H9 (cell line): ENCODE measurements at regions not wholly inside any gene's neighbourhood (a gene's known extent, or its start where the extent isn't known, plus 50 kb on each side); places are given as distances from the start of the nearest gene placed in this dataset.
A peak's percentile ranks its signal among the peaks of the same experiment; 100 is the strongest.

Experiments
- DNase-seq: peaks from one replicate; pipeline ENCODE4 v3.0.0-alpha.2; 2017
- H2AFZ ChIP-seq: one replicate; pipeline ENCODE4 v1.6.1; 2013; ENCODE audit warnings: mild to moderate bottlenecking, low read length, control low read depth, moderate library complexity
- H2AK5ac ChIP-seq: 2 replicates; pipeline ENCODE4 v1.6.1; 2013; ENCODE audit warnings: low read length, control low read depth, mixed read lengths; ENCODE audit not compliant: insufficient read length
- H2BK120ac ChIP-seq: one replicate; pipeline ENCODE4 v1.6.1; 2013; ENCODE audit warnings: low read depth, mild to moderate bottlenecking, low read length, control low read depth, inconsistent platforms; ENCODE audit not compliant: poor library complexity, severe bottlenecking
- H2BK12ac ChIP-seq: 2 replicates; pipeline ENCODE4 v1.6.1; 2013; ENCODE audit warnings: low read length, control low read depth, mixed read lengths, low read depth; ENCODE audit not compliant: insufficient read length
- H2BK15ac ChIP-seq: 2 replicates; pipeline ENCODE4 v1.6.1; 2013; ENCODE audit warnings: low read depth, low read length, control low read depth
- H2BK20ac ChIP-seq: one replicate; pipeline ENCODE4 v1.6.1; 2013; ENCODE audit warnings: low read depth, mild to moderate bottlenecking, low read length, control low read depth, inconsistent platforms; ENCODE audit not compliant: poor library complexity, severe bottlenecking
- H2BK5ac ChIP-seq: 2 replicates; pipeline ENCODE4 v1.6.1; 2013; ENCODE audit warnings: low read length, control low read depth, mixed read lengths; ENCODE audit not compliant: insufficient read length
- H3K14ac ChIP-seq: 2 replicates; pipeline ENCODE4 v1.6.1; 2013; ENCODE audit warnings: low read length, control low read depth; ENCODE audit not compliant: insufficient read depth
- H3K18ac ChIP-seq: 2 replicates; pipeline ENCODE4 v1.6.1; 2013; ENCODE audit warnings: low read depth, mild to moderate bottlenecking, mixed read lengths, low read length, control low read depth; ENCODE audit not compliant: insufficient read length
- H3K23ac ChIP-seq: 2 replicates; pipeline ENCODE4 v1.6.1; 2013; ENCODE audit warnings: low read length, control low read depth, mixed read lengths, low read depth; ENCODE audit not compliant: insufficient read length
- H3K23me2 ChIP-seq: 2 replicates; pipeline ENCODE4 v1.6.1; 2013; ENCODE audit warnings: low read depth, mild to moderate bottlenecking, mixed read lengths, low read length, control low read depth; ENCODE audit not compliant: insufficient read length, poor library complexity, severe bottlenecking
- H3K27ac ChIP-seq: 2 replicates; pipeline ENCODE4 v1.5.1; 2013; ENCODE audit warnings: low read length, control low read depth, mixed read lengths, low read depth; ENCODE audit not compliant: insufficient read length
- H3K27me3 ChIP-seq: 2 replicates; pipeline ENCODE4 v1.6.1; 2013; ENCODE audit warnings: low read length, control low read depth, inconsistent platforms; ENCODE audit not compliant: insufficient read depth
- H3K4ac ChIP-seq: 2 replicates; pipeline ENCODE4 v1.6.1; 2013; ENCODE audit warnings: low read depth, mild to moderate bottlenecking, control low read depth, inconsistent platforms, low read length, moderate library complexity
- H3K4me1 ChIP-seq: 2 replicates; pipeline ENCODE4 v1.6.1; 2013; ENCODE audit warnings: low read length, control low read depth, inconsistent platforms; ENCODE audit not compliant: insufficient read depth
- H3K4me2 ChIP-seq: 2 replicates; pipeline ENCODE4 v1.6.1; 2013; ENCODE audit warnings: low read length, control low read depth, mixed read lengths; ENCODE audit not compliant: insufficient read length, insufficient read depth
- H3K56ac ChIP-seq: 2 replicates; pipeline ENCODE4 v1.6.1; 2013; ENCODE audit warnings: low read depth, mild to moderate bottlenecking, mixed read lengths, low read length, control low read depth; ENCODE audit not compliant: insufficient read length
- H3K79me1 ChIP-seq: 2 replicates; pipeline ENCODE4 v1.6.1; 2013; ENCODE audit warnings: low read depth, mild to moderate bottlenecking, moderate library complexity, low read length, control low read depth, inconsistent platforms; ENCODE audit not compliant: insufficient read depth, poor library complexity, severe bottlenecking
- H3K79me2 ChIP-seq: 2 replicates; pipeline ENCODE4 v1.6.1; 2013; ENCODE audit warnings: low read length, control low read depth, inconsistent platforms; ENCODE audit not compliant: insufficient read depth
- H3K9ac ChIP-seq: 2 replicates; pipeline ENCODE4 v1.6.1; 2013; ENCODE audit warnings: low read length, control low read depth, mixed read lengths; ENCODE audit not compliant: insufficient read length; ENCODE audit errors: extremely low read depth
- H3K9me3 ChIP-seq: one replicate; pipeline ENCODE4 v1.6.1; 2013; ENCODE audit warnings: low read depth, low read length, inconsistent platforms; ENCODE audit not compliant: control insufficient read depth
- H3T11ph ChIP-seq: one replicate; pipeline ENCODE4 v1.6.1; 2013; ENCODE audit warnings: mild to moderate bottlenecking, low read length, control low read depth, inconsistent platforms
- H4K20me1 ChIP-seq: one replicate; pipeline ENCODE4 v1.6.1; 2013; ENCODE audit not compliant: control insufficient read depth, insufficient read length, insufficient read depth
- H4K5ac ChIP-seq: 2 replicates; pipeline ENCODE4 v1.6.1; 2013; ENCODE audit warnings: low read depth, mild to moderate bottlenecking, mixed read lengths, low read length, control low read depth; ENCODE audit not compliant: insufficient read length
- H4K8ac ChIP-seq: replicated peaks from 2 replicates; pipeline ENCODE4 v1.6.1; 2013; ENCODE audit warnings: low read length, control low read depth, mixed read lengths, low read depth; ENCODE audit not compliant: insufficient read length
- H4K91ac ChIP-seq: 2 replicates; pipeline ENCODE4 v1.6.1; 2013; ENCODE audit warnings: low read depth, mild to moderate bottlenecking, moderate library complexity, mixed read lengths, low read length, control low read depth; ENCODE audit not compliant: insufficient read length
- H3K27ac Mint-ChIP-seq, 3 experiments: 2 replicates in 2 of 3; 3 replicates in 1 of 3; pipeline ENCODE4 v1.8.0; 2020 to 2021; ENCODE audit warnings: mixed read lengths in 3 of 3, mild to moderate bottlenecking in 1 of 3, moderate library complexity in 1 of 3
- H3K27me3 Mint-ChIP-seq: 2 replicates; pipeline ENCODE4 v1.8.0; 2021; ENCODE audit warnings: low read depth, mild to moderate bottlenecking, moderate library complexity, mixed read lengths
- H3K36me3 Mint-ChIP-seq, 3 experiments: 2 replicates in 2 of 3; 3 replicates in 1 of 3; pipeline ENCODE4 v1.8.0; 2020 to 2021; ENCODE audit warnings: low read depth in 3 of 3, mixed read lengths in 3 of 3; ENCODE audit not compliant: insufficient read depth in 1 of 3
- H3K4me1 Mint-ChIP-seq, 2 experiments: 2 replicates each; pipeline ENCODE4 v1.8.0; 2020; ENCODE audit warnings: mixed read lengths in 2 of 2
- H3K4me3 Mint-ChIP-seq, 2 experiments: 2 replicates in 1 of 2; 3 replicates in 1 of 2; pipeline ENCODE4 v1.8.0; 2020 to 2021; ENCODE audit warnings: mild to moderate bottlenecking in 2 of 2, mixed read lengths in 2 of 2, moderate library complexity in 1 of 2
- H3K9me3 Mint-ChIP-seq, 2 experiments: 2 replicates in 1 of 2; 3 replicates in 1 of 2; pipeline ENCODE4 v1.8.0; 2020; ENCODE audit warnings: mild to moderate bottlenecking in 2 of 2, mixed read lengths in 2 of 2, moderate library complexity in 1 of 2
- WGBS: extraction: QIAGEN DNeasy Blood & Tissue Kit; methylation state at CpG from one replicate; pipeline ENCODE4 v1.1.7; 2013; ENCODE audit warnings: missing lambda C conversion rate, low lambda C conversion rate, mixed read lengths; ENCODE audit not compliant: insufficient read length; ENCODE audit errors: extremely low coverage; 5-methylcytosine and 5-hydroxymethylcytosine counted together
- TF ChIP-seq, protein P1 (sequence below): fragments of 200-600 bp; sonication (generic); conservative IDR thresholded peaks from 3 replicates; pipeline ENCODE4 v1.8.0; 2021; ENCODE audit warnings: antibody characterized with exemption, mild to moderate bottlenecking

DNA sequence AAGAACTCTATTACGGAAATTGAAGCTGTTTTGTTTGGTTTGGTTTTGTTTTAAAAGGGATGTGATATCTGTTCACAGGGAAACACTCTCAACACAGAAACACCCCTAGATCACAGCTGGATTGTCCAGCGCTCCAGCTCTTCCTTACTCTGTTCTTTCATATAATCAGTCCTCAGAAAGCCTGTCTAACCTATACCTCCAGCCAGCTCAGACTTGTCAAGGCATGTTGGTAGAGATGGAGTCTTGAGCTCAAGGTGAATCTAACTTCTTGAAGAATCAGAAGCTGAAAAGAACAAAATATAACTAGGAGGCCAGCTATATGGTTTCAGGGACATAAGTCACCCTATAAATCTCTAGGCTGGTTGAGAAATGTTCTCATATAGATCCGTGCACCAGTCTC lies 110.2 kb upstream of the EPHA3 start:
- no peak overlapping the region for H3K4me3 Mint-ChIP-seq
- peaks cover 8 to 10% of the 10 kb centered on the region in 2 experiments for H3K4me1 Mint-ChIP-seq
- H4K5ac ChIP-seq, result no peak overlapping the region
- WGBS, result no CpG with 5 or more reads among the region's 3 CpGs
- H3K14ac ChIP-seq, result no peak overlapping the region
- no peak overlapping the region for H4K91ac ChIP-seq
- H3K23ac ChIP-seq, result no peak overlapping the region
- peak overlapping the region in 1 of 3 experiments; percentile 14; a peak in 1 of 7 replicates for H3K27ac Mint-ChIP-seq
- H4K8ac ChIP-seq, result no peak overlapping the region
- H2BK5ac ChIP-seq, result no peak overlapping the region
- no peak overlapping the region for H2BK12ac ChIP-seq
- no peak overlapping the region for H3K18ac ChIP-seq
- no peak overlapping the region for H2AFZ ChIP-seq
- no peak overlapping the region for H3K9ac ChIP-seq
- peaks cover 3 to 4% of the 10 kb centered on the region in 2 experiments; a peak in 3 of 5 replicates for H3K9me3 Mint-ChIP-seq
- no peak for DNase-seq
- H3K9me3 ChIP-seq, result no peaks in the 10 kb centered on the region
- H3K79me2 ChIP-seq, result no peaks in the 10 kb centered on the region
- no peak overlapping the region for H2BK120ac ChIP-seq
- H2AK5ac ChIP-seq, result no peak overlapping the region
- TF ChIP-seq, protein P1, sequence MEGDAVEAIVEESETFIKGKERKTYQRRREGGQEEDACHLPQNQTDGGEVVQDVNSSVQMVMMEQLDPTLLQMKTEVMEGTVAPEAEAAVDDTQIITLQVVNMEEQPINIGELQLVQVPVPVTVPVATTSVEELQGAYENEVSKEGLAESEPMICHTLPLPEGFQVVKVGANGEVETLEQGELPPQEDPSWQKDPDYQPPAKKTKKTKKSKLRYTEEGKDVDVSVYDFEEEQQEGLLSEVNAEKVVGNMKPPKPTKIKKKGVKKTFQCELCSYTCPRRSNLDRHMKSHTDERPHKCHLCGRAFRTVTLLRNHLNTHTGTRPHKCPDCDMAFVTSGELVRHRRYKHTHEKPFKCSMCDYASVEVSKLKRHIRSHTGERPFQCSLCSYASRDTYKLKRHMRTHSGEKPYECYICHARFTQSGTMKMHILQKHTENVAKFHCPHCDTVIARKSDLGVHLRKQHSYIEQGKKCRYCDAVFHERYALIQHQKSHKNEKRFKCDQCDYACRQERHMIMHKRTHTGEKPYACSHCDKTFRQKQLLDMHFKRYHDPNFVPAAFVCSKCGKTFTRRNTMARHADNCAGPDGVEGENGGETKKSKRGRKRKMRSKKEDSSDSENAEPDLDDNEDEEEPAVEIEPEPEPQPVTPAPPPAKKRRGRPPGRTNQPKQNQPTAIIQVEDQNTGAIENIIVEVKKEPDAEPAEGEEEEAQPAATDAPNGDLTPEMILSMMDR, result no peak
- H3K4ac ChIP-seq, result no peak overlapping the region
- peaks cover 5% of the 10 kb centered on the region; the same call in 1 of the 2 replicates for H3K4me1 ChIP-seq
- H2BK15ac ChIP-seq, result no peak overlapping the region
- H3K56ac ChIP-seq, result no peak overlapping the region
- no peaks in the 10 kb centered on the region for H4K20me1 ChIP-seq
- no peaks in the 10 kb centered on the region for H3K79me1 ChIP-seq
- H3K27me3 Mint-ChIP-seq, result no peaks in the 10 kb centered on the region
- no peak overlapping the region for H2BK20ac ChIP-seq
- no peak overlapping the region for H3K4me2 ChIP-seq
- no peak overlapping the region for H3T11ph ChIP-seq
- H3K27ac ChIP-seq, result no peak overlapping the region
- no peaks in the 10 kb centered on the region for H3K23me2 ChIP-seq
- H3K36me3 Mint-ChIP-seq, result peaks cover 0 to 3% (median 0%) of the 10 kb centered on the region in 3 experiments; a peak in 2 of 7 replicates
- H3K27me3 ChIP-seq, result no peaks in the 10 kb centered on the region
